B cell (primary cell): ENCODE measurements at regions not wholly inside any gene's neighbourhood (a gene's known extent, or its start where the extent isn't known, plus 50 kb on each side); places are given as distances from the start of the nearest gene placed in this dataset.

ENCODE experiments used
- ATAC-seq: fragments of 200-7000 bp; cut with Tn5 transposase; one replicate; pipeline ENCODE4 v1.10.0; 2021; ENCODE audit warnings: low read depth, mild to moderate bottlenecking, moderate number of reproducible peaks, moderate library complexity
- CTCF ChIA-PET: fragments of 350-600 bp; sonication (Branson Sonifier 250); formaldehyde crosslinking; loops from one replicate; lab custom pipeline; 2021; ENCODE audit warnings: antibody characterized with exemption, inconsistent platforms; lab: Charles Lee
- POLR2A ChIA-PET: fragments of 350-600 bp; sonication (Branson Sonifier 250); formaldehyde crosslinking; loops from one replicate; lab custom pipeline; 2021; ENCODE audit warnings: antibody characterized with exemption; lab: Charles Lee
- DNase-seq: peaks from one replicate; pipeline ENCODE4 v3.0.0; 2013
- H2AFZ ChIP-seq: 2 replicates; pipeline ENCODE4 v1.6.1; 2012; ENCODE audit warnings: mild to moderate bottlenecking, low read depth, low read length; ENCODE audit not compliant: insufficient read depth, poor library complexity, severe bottlenecking
- H3K27ac ChIP-seq, 2 donors: 1 replicate in 1 of 2; 2 replicates in 1 of 2; pipeline ENCODE4 v1.5.1; 2012 to 2013; ENCODE audit warnings: low read length in 2 of 2, mild to moderate bottlenecking in 2 of 2, moderate library complexity in 1 of 2
- H3K27me3 ChIP-seq, 4 experiments: fragments of 200-600 bp in 1 of 4; sonication (generic) in 1 of 4; replicated peaks in 1 of 4; 1 replicate in 2 of 4; 2 replicates in 2 of 4; pipeline versions ENCODE4 v1.6.1 to v1.7.0; 2013 to 2016; ENCODE audit warnings: low read length in 3 of 4, mild to moderate bottlenecking in 2 of 4, mixed read lengths in 1 of 4, moderate library complexity in 1 of 4; ENCODE audit not compliant: insufficient read depth in 4 of 4, control insufficient read depth in 3 of 4; ENCODE audit errors: control extremely low read depth in 1 of 4
- H3K36me3 ChIP-seq, 2 experiments: replicated peaks in 1 of 2; 1 replicate in 1 of 2; 2 replicates in 1 of 2; pipeline versions ENCODE4 v1.6.1 to v1.7.1; 2013; ENCODE audit warnings: low read length in 1 of 2; ENCODE audit not compliant: insufficient read depth in 2 of 2, control insufficient read depth in 1 of 2; ENCODE audit errors: control extremely low read depth in 1 of 2, extremely low read depth in 1 of 2
- H3K4me1 ChIP-seq, 2 donors: fragments of 200-600 bp in 1 of 2; sonication (generic) in 1 of 2; 1 replicate in 1 of 2; 2 replicates in 1 of 2; pipeline versions ENCODE4 v1.5.1 to v1.6.1; 2013 to 2017; ENCODE audit warnings: low read length in 2 of 2; ENCODE audit not compliant: control insufficient read depth in 2 of 2, insufficient read depth in 2 of 2
- H3K4me2 ChIP-seq: replicated peaks from 2 replicates; pipeline ENCODE3; 2012; ENCODE audit warnings: mild to moderate bottlenecking, low read depth, low read length; ENCODE audit not compliant: poor library complexity, severe bottlenecking
- H3K4me3 ChIP-seq, 5 experiments: fragments of 200-600 bp in 1 of 5; sonication (generic) in 1 of 5; 1 replicate in 3 of 5; 2 replicates in 2 of 5; pipeline versions ENCODE4 v1.5.1 to v1.7.0; 2011 to 2016; ENCODE audit warnings: low read length in 4 of 5, mild to moderate bottlenecking in 4 of 5, low read depth in 2 of 5, control low read depth in 1 of 5, moderate library complexity in 1 of 5; ENCODE audit not compliant: insufficient read depth in 1 of 5; ENCODE audit errors: control extremely low read depth in 1 of 5, extremely low read depth in 1 of 5
- H3K79me2 ChIP-seq: fragments of 200-600 bp; sonication (generic); one replicate; pipeline ENCODE4 v1.6.0; 2016; ENCODE audit warnings: low read length; ENCODE audit not compliant: control insufficient read depth, insufficient read depth
- H3K9ac ChIP-seq: fragments of 200-600 bp; sonication (generic); 2 replicates; pipeline ENCODE4 v1.6.1; 2017; ENCODE audit warnings: mild to moderate bottlenecking, low read length, moderate library complexity
- H3K9me3 ChIP-seq, 3 donors: one replicate each; pipeline versions ENCODE4 v1.6.1 to v1.7.1; 2013; ENCODE audit warnings: low read length in 2 of 3; ENCODE audit not compliant: control insufficient read depth in 2 of 3, insufficient read depth in 1 of 3; ENCODE audit errors: control extremely low read depth in 1 of 3
- H4K20me1 ChIP-seq: 2 replicates; pipeline ENCODE4 v1.6.0; 2012; ENCODE audit warnings: mild to moderate bottlenecking, low read length; ENCODE audit not compliant: insufficient read depth, control insufficient read depth, poor library complexity, severe bottlenecking
- H3K27ac Mint-ChIP-seq: one replicate; pipeline ENCODE4 v1.8.0; 2021; ENCODE audit warnings: mixed read lengths
- H3K27me3 Mint-ChIP-seq: one replicate; pipeline ENCODE4 v1.8.0; 2021; ENCODE audit warnings: mixed read lengths
- H3K4me1 Mint-ChIP-seq: one replicate; pipeline ENCODE4 v1.8.0; 2021; ENCODE audit warnings: mixed read lengths
- H3K4me3 Mint-ChIP-seq: one replicate; pipeline ENCODE4 v1.8.0; 2021; ENCODE audit warnings: mixed read lengths
- H3K9me3 Mint-ChIP-seq: one replicate; pipeline ENCODE4 v1.8.0; 2022; ENCODE audit warnings: mixed read lengths; ENCODE audit not compliant: insufficient read depth
- CTCF ChIP-seq: fragments of 200-600 bp; IDR thresholded peaks from one replicate; pipeline ENCODE4 v1.8.0; 2022; ENCODE audit warnings: antibody characterized with exemption, mild to moderate bottlenecking
- EZH2 ChIP-seq: IDR thresholded peaks from 2 replicates; pipeline ENCODE4 v1.6.1; 2012; ENCODE audit warnings: borderline replicate concordance, low read depth, mild to moderate bottlenecking, moderate library complexity, low read length; ENCODE audit not compliant: insufficient read depth, poor library complexity, severe bottlenecking
- WGBS: methylation state at CpG from one replicate; pipeline ENCODE4 v1.1.5; 2013; ENCODE audit warnings: missing lambda C conversion rate; ENCODE audit not compliant: insufficient coverage; 5-methylcytosine and 5-hydroxymethylcytosine counted together
- intact Hi-C: fragments of 100-400 bp; cut with micrococcal nuclease; formaldehyde crosslinking; loops from one replicate; pipeline ENCODE4 v1.10.0; 2022

- no peaks in the 10 kb centered on the region for H3K79me2 ChIP-seq
- no peaks in the 10 kb centered on the region for H3K4me1 Mint-ChIP-seq
- no peak for TF ChIP-seq EZH2
- TF ChIP-seq CTCF: no peak
- ChIA-PET CTCF (no interaction called here), POLR2A (no interaction called here)
- H3K27ac Mint-ChIP-seq: no peak overlapping the region
- intact Hi-C loops: no loop called here
- peaks cover 3% of the 10 kb centered on the region for H3K9me3 Mint-ChIP-seq
- H3K27me3 ChIP-seq: no peaks in the 10 kb centered on the region
- no peak overlapping the region for H2AFZ ChIP-seq
- H3K27me3 Mint-ChIP-seq: peaks cover 16% of the 10 kb centered on the region
- DNase-seq: no peak
- WGBS: 86% methylated on average over 1 of the region's 2 CpGs
- no peak overlapping the region for H3K4me2 ChIP-seq
- H3K9me3 ChIP-seq: peaks cover 0 to 1% (median 0%) of the 10 kb centered on the region in 3 donors
- H4K20me1 ChIP-seq: no peaks in the 10 kb centered on the region
- no peak overlapping the region for H3K9ac ChIP-seq
- no peak overlapping the region for H3K4me3 ChIP-seq
- H3K36me3 ChIP-seq: no peaks in the 10 kb centered on the region
- no peak for ATAC-seq
- no peak overlapping the region for H3K4me3 Mint-ChIP-seq
- H3K4me1 ChIP-seq: no peaks in the 10 kb centered on the region
- no peak overlapping the region for H3K27ac ChIP-seq
These were observed 128.2 kb downstream of the CPEB2 start for GRCh38 chr4:15130441-15130840.

GRCh38 chr4:15131551-15131950 lies 129.3 kb downstream of the CPEB2 start:
- Histone ChIP-seq H3K79me2 (no peaks in the 10 kb centered on the region), H3K27me3 (no peaks in the 10 kb centered on the region), H3K4me2 (no peak overlapping the region), H4K20me1 (no peaks in the 10 kb centered on the region), H3K4me3 (no peak overlapping the region), H3K9me3 (peaks cover 0 to 8% (median 0%) of the 10 kb centered on the region in 3 donors), H2AFZ (no peak overlapping the region), H3K36me3 (no peaks in the 10 kb centered on the region), H3K4me1 (no peaks in the 10 kb centered on the region), H3K27ac (no peak overlapping the region), H3K9ac (no peak overlapping the region)
- H3K4me1 Mint-ChIP-seq: no peaks in the 10 kb centered on the region
- H3K27ac Mint-ChIP-seq: no peak overlapping the region
- H3K9me3 Mint-ChIP-seq: peaks cover 3% of the 10 kb centered on the region
- DNase-seq: no peak
- no peak for ATAC-seq
- WGBS: 89% methylated on average over 6 of the region's 7 CpGs
- ChIA-PET CTCF (no interaction called here), POLR2A (no interaction called here)
- H3K4me3 Mint-ChIP-seq: no peak overlapping the region
- no peak for TF ChIP-seq CTCF
- TF ChIP-seq EZH2: no peak
- intact Hi-C loops: no loop called here
- H3K27me3 Mint-ChIP-seq: peaks cover 16% of the 10 kb centered on the region
